K562 (cell line): ENCODE measurements at regions not wholly inside any gene's neighbourhood (a gene's known extent, or its start where the extent isn't known, plus 50 kb on each side); places are given as distances from the start of the nearest gene placed in this dataset.
A peak's percentile ranks its signal among the peaks of the same experiment; 100 is the strongest.

ENCODE experiments used
- ATAC-seq: fragments of 200-7000 bp; cut with Tn5 transposase; 3 replicates; pipeline ENCODE4 v1.9.1; 2020; ENCODE audit warnings: moderate library complexity
- BruUV-seq: library from RNA; stranded (reverse); fragments of 400-500 nt; replicated peaks from 2 replicates; lab custom pipeline; 2021; lab: Mats Ljungman, UMichigan
- CTCF ChIA-PET: fragments of 300-600 bp; formaldehyde crosslinking; extraction: SDS; loops from one replicate; lab custom pipeline; 2021; ENCODE audit warnings: low intra/inter-chr PET ratio; lab: Yijun Ruan, JAX
- POLR2A ChIA-PET: fragments of 300-600, 350-650 bp; sonication (Branson Sonifier 250); formaldehyde crosslinking; extraction: SDS; loops from one replicate; lab custom pipeline; 2021; ENCODE audit warnings: antibody characterized with exemption, inconsistent platforms; lab: Yijun Ruan, JAX
- DNase-seq, 4 experiments: peaks; one replicate each; pipeline versions ENCODE4 v3.0.0 to v3.0.0-alpha.2; 2011 to 2018; ENCODE audit warnings: low spot score in 3 of 4, mixed read lengths in 3 of 4; ENCODE audit errors: extremely low read depth in 1 of 4
- FAIRE-seq: peaks from 2 replicates; lab custom pipeline; 2011; peaks lifted over from hg19 to GRCh38; lab: Jason Lieb, UNC
- H2AFZ ChIP-seq: 2 replicates; pipeline ENCODE4 v1.6.0; 2011; ENCODE audit warnings: low read depth, low read length, control low read depth, inconsistent platforms
- H3K27ac ChIP-seq: fragments of 200-600 bp; 3 replicates; pipeline ENCODE4 v1.8.0; 2011; ENCODE audit warnings: low read depth, mild to moderate bottlenecking, control low read depth, inconsistent platforms, low read length, moderate library complexity, mixed read lengths; ENCODE audit errors: extremely low read depth
- H3K27me3 ChIP-seq, 2 experiments: fragments of 300-600 bp in 1 of 2; 2 replicates in 1 of 2; 3 replicates in 1 of 2; pipeline versions ENCODE4 v1.6.0 to v1.8.0; 2011; ENCODE audit warnings: inconsistent platforms in 2 of 2, low read length in 2 of 2, mild to moderate bottlenecking in 1 of 2, mixed read lengths in 1 of 2, moderate library complexity in 1 of 2; ENCODE audit not compliant: control insufficient read depth in 2 of 2, insufficient read depth in 2 of 2
- H3K36me3 ChIP-seq: fragments of 300-600 bp; 3 replicates; pipeline ENCODE4 v1.8.0; 2011; ENCODE audit warnings: mild to moderate bottlenecking, low read length, inconsistent platforms; ENCODE audit not compliant: control insufficient read depth, insufficient read depth
- H3K4me1 ChIP-seq, 2 experiments: fragments of 200-600 bp in 1 of 2; replicated peaks in 1 of 2; 2 replicates in 1 of 2; 3 replicates in 1 of 2; pipeline versions ENCODE4 v1.5.1 to v1.8.0; 2011; ENCODE audit warnings: inconsistent platforms in 2 of 2, low read length in 2 of 2, mild to moderate bottlenecking in 1 of 2, mixed read lengths in 1 of 2, moderate library complexity in 1 of 2; ENCODE audit not compliant: control insufficient read depth in 2 of 2, insufficient read depth in 2 of 2
- H3K4me2 ChIP-seq: 2 replicates; pipeline ENCODE4 v1.6.1; 2011; ENCODE audit warnings: low read length, control low read depth, inconsistent platforms, mixed read lengths; ENCODE audit not compliant: insufficient read depth
- H3K4me3 ChIP-seq: fragments of 200-600 bp; sonication (generic), shearing (Covaris generic); 2 replicates; pipeline ENCODE4 v1.5.1; 2016; ENCODE audit warnings: control low read depth, inconsistent platforms
- H3K79me2 ChIP-seq: fragments of 200-600 bp; 3 replicates; pipeline ENCODE4 v1.8.0; 2011; ENCODE audit warnings: low read length, inconsistent platforms; ENCODE audit not compliant: control insufficient read depth, insufficient read depth
- H3K9ac ChIP-seq, 2 experiments: 2 replicates each; pipeline versions ENCODE4 v1.6.0 to v1.6.1; 2011; ENCODE audit warnings: low read depth in 2 of 2, low read length in 2 of 2, control low read depth in 1 of 2, inconsistent platforms in 1 of 2, mild to moderate bottlenecking in 1 of 2, mixed read lengths in 1 of 2; ENCODE audit not compliant: insufficient read depth in 1 of 2
- H3K9me1 ChIP-seq: one replicate; pipeline ENCODE4 v1.6.0; 2011; ENCODE audit warnings: inconsistent platforms, mild to moderate bottlenecking, low read length, moderate library complexity; ENCODE audit not compliant: control insufficient read depth, insufficient read depth
- H3K9me3 ChIP-seq: replicated peaks from 2 replicates; pipeline ENCODE4 v1.5.1; 2011; ENCODE audit warnings: low read depth, low read length, inconsistent platforms; ENCODE audit not compliant: control insufficient read depth, insufficient read depth
- H4K20me1 ChIP-seq: replicated peaks from 2 replicates; pipeline ENCODE4 v1.6.1; 2011; ENCODE audit warnings: low read length, inconsistent platforms, mixed read lengths; ENCODE audit not compliant: control insufficient read depth, insufficient read depth
- AFF1 ChIP-seq, 2 experiments: fragments of 450-650 bp; IDR thresholded peaks; 2 replicates each; pipeline ENCODE4 v1.6.1; 2018; ENCODE audit warnings: mild to moderate bottlenecking in 2 of 2, low read depth in 1 of 2; ENCODE audit not compliant: partially characterized antibody in 2 of 2
- DDX20 ChIP-seq: fragments of 450-650 bp; IDR thresholded peaks from 2 replicates; pipeline ENCODE4 v1.6.1; 2016; ENCODE audit warnings: missing genetic modification characterization, low read depth, mild to moderate bottlenecking, missing compliant biosample characterization, moderate library complexity
- E2F4 ChIP-seq: sonication (generic); formaldehyde crosslinking; IDR thresholded peaks from 2 replicates; pipeline ENCODE4 v1.8.0; 2022; ENCODE audit warnings: mild to moderate bottlenecking, low read depth, missing genetic modification reagents
- MAFG ChIP-seq: fragments of 450-650 bp; conservative IDR thresholded peaks from 2 replicates; pipeline ENCODE4 v1.6.1; 2016; ENCODE audit warnings: missing genetic modification characterization, missing compliant biosample characterization
- PBX2 ChIP-seq, 2 experiments: IDR thresholded peaks in 1 of 2; conservative IDR thresholded peaks in 1 of 2; 2 replicates each; pipeline ENCODE4 v1.6.1; 2016; ENCODE audit warnings: low read depth in 2 of 2, mild to moderate bottlenecking in 1 of 2, missing compliant biosample characterization in 1 of 2, missing genetic modification characterization in 1 of 2, moderate library complexity in 1 of 2
- PHB ChIP-seq: fragments of 250-450 bp; sonication (Bioruptor Pico); IDR thresholded peaks from 2 replicates; pipeline ENCODE4 v1.5.0; 2021
- RBM22 ChIP-seq: fragments of 200-400 bp; formaldehyde crosslinking; IDR thresholded peaks from 2 replicates; pipeline ENCODE4 v1.6.1; 2018; ENCODE audit warnings: low read length, low read depth; ENCODE audit not compliant: poor library complexity, severe bottlenecking
- ZNF3 ChIP-seq: fragments of 250-450 bp; sonication (Bioruptor Pico); IDR thresholded peaks from 2 replicates; pipeline ENCODE4 v1.5.0; 2021; ENCODE audit warnings: mild to moderate bottlenecking, moderate library complexity
- ZNF316 ChIP-seq: fragments of 450-650 bp; IDR thresholded peaks from 2 replicates; pipeline ENCODE4 v1.6.1; 2016
- ZNF395 ChIP-seq: fragments of 200-800 bp; sonication (Bioruptor generic); IDR thresholded peaks from 2 replicates; pipeline ENCODE4 v1.6.1; 2017; ENCODE audit warnings: missing genetic modification characterization, missing compliant biosample characterization
- WGBS: fragments of 100-300 bp; shearing (Covaris generic); methylation state at CpG from one replicate; pipeline ENCODE4 v1.1.6; 2016; ENCODE audit warnings: low coverage, mixed read lengths; ENCODE audit not compliant: insufficient coverage; ENCODE audit errors: missing lambda C conversion rate; 5-methylcytosine and 5-hydroxymethylcytosine counted together
- in situ Hi-C: fragments of 300-500 bp; cut with MboI; formaldehyde crosslinking; loops from 4 replicates; pipeline ENCODE4 v1.15.0; 2018; ENCODE audit warnings: inconsistent platforms, mixed read lengths
- intact Hi-C: fragments of 100-400 bp; cut with micrococcal nuclease; formaldehyde crosslinking; loops from 2 replicates; pipeline ENCODE4 v1.14.2; 2022

- TF ChIP-seq PBX2 (CRISPR knock-in tag; IDR thresholded peaks at IDR 0.05; ENCODE audit: low read depth) (no peak), PBX2 (tag; conservative IDR thresholded peaks at IDR 0.05; ENCODE audit: low read depth) (no peak), E2F4 (CRISPR knock-in tag) (no peak), MAFG (tag) (0 out of 2 replicates have a peak, but pooled peaks have one; percentile 16), PHB (no peak), AFF1 (IDR thresholded peaks at IDR 0.05; ENCODE audit: low read depth in 1 of 2, partially characterized antibody in 2 of 2) (no peak), ZNF395 (no peak), ZNF3 (CRISPR knock-in tag) (no peak), DDX20 (tag) (no peak), RBM22 (no peak), ZNF316 (peak; percentile 53; the same call in 1 of the 2 replicates)
- intact Hi-C loops (no loop called here), in situ Hi-C loops (no loop called here)
- Histone ChIP-seq H3K27me3 (no peaks in the 10 kb centered on the region), H2AFZ (no peak overlapping the region), H3K27ac (no peak overlapping the region), H3K9me1 (no peaks in the 10 kb centered on the region), H3K36me3 (no peaks in the 10 kb centered on the region), H3K4me1 (no peaks in the 10 kb centered on the region), H4K20me1 (no peaks in the 10 kb centered on the region), H3K4me3 (no peak overlapping the region), H3K4me2 (no peak overlapping the region), H3K9ac (no peak overlapping the region), H3K79me2 (no peaks in the 10 kb centered on the region), H3K9me3 (no peaks in the 10 kb centered on the region)
- 0% methylated on average over 4 of the region's 4 CpGs for WGBS
- CTCF ChIA-PET: no interaction called here
- no peak for FAIRE-seq
- no peak for ATAC-seq
- DNase-seq: no peak
- POLR2A ChIA-PET: no interaction called here
- no TSS peak for BruUV-seq
Observed at GRCh38 chr18:67354692-67355091, 161.8 kb downstream of the DSEL start.
